ENCODE measurements at regions not wholly inside any gene's neighbourhood (a gene's known extent, or its start where the extent isn't known, plus 50 kb on each side); places are given as distances from the start of the nearest gene placed in this dataset.
"Not testable (repeated sequence)": the region's sequence is repeated elsewhere in the genome, so short reads cannot be mapped to it uniquely, and the experiment has no call there.

DNA sequence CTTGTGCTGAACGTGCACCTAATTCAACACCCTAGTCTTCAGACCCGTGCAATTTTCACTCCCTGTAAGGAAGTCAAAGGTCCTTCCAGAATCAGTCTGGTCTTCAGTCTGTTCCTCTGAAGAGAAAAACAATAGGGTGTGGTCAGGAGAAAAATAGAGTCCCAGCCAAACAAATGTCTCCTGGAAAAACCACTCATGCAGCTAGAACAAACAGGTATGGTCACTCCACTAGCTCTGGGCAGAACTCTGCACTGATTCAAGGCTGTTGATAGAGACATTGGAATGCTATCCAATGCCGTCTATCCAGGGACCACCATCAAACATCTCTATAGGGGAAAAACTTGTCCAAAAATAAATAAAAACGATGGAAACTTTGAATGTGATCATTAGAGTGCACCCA is 81.8 kb upstream of the MAP3K1 start:
- DNase-seq, result no peak
- no peak overlapping the region for H3K27ac ChIP-seq (ENCODE audit: low read length)
- 40% methylated on average over 2 of the region's 4 CpGs for WGBS (ENCODE audit: insufficient coverage)
- no peaks in the 10 kb centered on the region for H3K27me3 ChIP-seq (ENCODE audit: control insufficient read depth, insufficient read depth, low read length)
- H3K9me3 ChIP-seq (replicated peaks; ENCODE audit: control insufficient read depth, low read depth, low read length), result no peaks in the 10 kb centered on the region
- no peak overlapping the region for H3K4me3 ChIP-seq (ENCODE audit: low read length)
- H3K36me3 ChIP-seq (ENCODE audit: control insufficient read depth, insufficient read depth, low read length), result no peaks in the 10 kb centered on the region
- H3K4me1 ChIP-seq (ENCODE audit: control insufficient read depth, insufficient read depth, low read length), result peaks cover 24% of the 10 kb centered on the region

DNA sequence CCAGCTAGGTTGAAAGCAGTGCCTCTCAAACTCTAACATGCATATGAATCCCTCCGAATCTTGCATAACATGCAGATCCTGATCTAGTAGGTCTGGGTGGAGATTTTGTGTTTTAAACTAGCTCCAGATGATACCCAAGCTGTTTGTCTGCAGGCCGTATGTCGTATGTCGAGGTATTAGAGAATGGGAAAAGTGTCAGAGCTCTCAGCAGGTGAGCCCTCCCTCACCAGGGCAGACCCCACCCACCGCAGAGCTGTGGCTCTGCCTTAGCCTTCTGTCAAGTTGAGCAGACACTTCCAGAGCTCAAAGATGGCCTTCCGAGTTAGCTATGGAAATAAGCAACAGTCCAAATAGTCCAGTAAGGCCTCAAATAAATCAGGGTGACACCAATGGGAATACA is 83.2 kb upstream of the MAP3K1 start:
- Histone ChIP-seq H3K4me1 (ENCODE audit: control insufficient read depth, insufficient read depth, low read length) (peaks cover 24% of the 10 kb centered on the region), H3K36me3 (ENCODE audit: control insufficient read depth, insufficient read depth, low read length) (no peaks in the 10 kb centered on the region), H3K27me3 (ENCODE audit: control insufficient read depth, insufficient read depth, low read length) (no peaks in the 10 kb centered on the region), H3K27ac (ENCODE audit: low read length) (no peak overlapping the region), H3K9me3 (replicated peaks; ENCODE audit: control insufficient read depth, low read depth, low read length) (no peaks in the 10 kb centered on the region), H3K4me3 (ENCODE audit: low read length) (no peak overlapping the region)
- DNase-seq, result no peak
- WGBS (ENCODE audit: insufficient coverage), result 43% methylated on average over 3 of the region's 6 CpGs

DNA sequence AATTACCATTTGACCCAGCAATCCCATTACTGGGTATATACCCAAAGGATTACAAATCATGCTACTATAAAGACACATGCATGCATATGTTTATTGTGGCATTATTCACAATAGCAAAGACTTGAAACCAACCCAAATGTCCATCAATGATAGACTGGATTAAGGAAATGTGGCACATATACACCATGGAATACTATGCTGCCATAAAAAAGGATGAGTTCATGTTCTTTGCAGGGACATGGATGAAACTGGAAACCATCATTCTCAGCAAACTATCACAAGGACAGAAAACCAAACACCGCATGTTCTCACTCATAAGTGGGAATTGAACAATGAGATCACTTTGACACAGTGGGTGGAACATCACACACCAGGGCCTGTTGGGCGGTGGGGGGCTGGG is 83.9 kb upstream of the MAP3K1 start:
- WGBS (ENCODE audit: insufficient coverage), result no CpG with 5 or more reads among the region's 2 CpGs
- H3K4me3 ChIP-seq (ENCODE audit: low read length); H3K27me3 ChIP-seq (ENCODE audit: control insufficient read depth, insufficient read depth, low read length); H3K27ac ChIP-seq (ENCODE audit: low read length); H3K36me3 ChIP-seq (ENCODE audit: control insufficient read depth, insufficient read depth, low read length); DNase-seq; H3K9me3 ChIP-seq (replicated peaks; ENCODE audit: control insufficient read depth, low read depth, low read length): not testable (repeated sequence)
- H3K4me1 ChIP-seq (ENCODE audit: control insufficient read depth, insufficient read depth, low read length), result peaks cover 21% of the 10 kb centered on the region

DNA sequence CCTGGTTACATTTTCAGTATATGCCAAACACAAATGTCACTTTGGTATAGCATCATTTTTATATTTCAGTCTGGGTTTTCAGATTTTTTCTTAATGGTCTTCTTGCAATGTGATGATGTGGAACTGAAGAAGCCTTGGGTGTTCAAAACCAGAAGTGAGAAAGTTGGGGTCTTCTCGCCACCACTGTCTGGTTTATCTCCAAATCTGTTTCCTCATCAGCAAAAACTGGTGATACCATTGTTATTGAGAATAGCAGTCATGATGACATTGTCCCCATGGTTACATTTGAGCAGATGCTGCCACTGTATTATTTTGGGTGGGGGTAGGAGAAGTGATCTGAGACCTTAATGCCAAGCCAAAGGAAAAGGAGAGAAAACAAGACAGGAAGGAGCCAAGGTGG is 85.9 kb upstream of the MAP3K1 start:
- Histone ChIP-seq H3K27me3 (ENCODE audit: control insufficient read depth, insufficient read depth, low read length) (no peaks in the 10 kb centered on the region), H3K4me1 (ENCODE audit: control insufficient read depth, insufficient read depth, low read length) (peaks cover 9% of the 10 kb centered on the region), H3K9me3 (replicated peaks; ENCODE audit: control insufficient read depth, low read depth, low read length) (no peaks in the 10 kb centered on the region), H3K36me3 (ENCODE audit: control insufficient read depth, insufficient read depth, low read length) (no peaks in the 10 kb centered on the region), H3K27ac (ENCODE audit: low read length) (no peak overlapping the region), H3K4me3 (ENCODE audit: low read length) (no peak overlapping the region)
- no peak for DNase-seq
- no CpG with 5 or more reads among the region's 1 CpG for WGBS (ENCODE audit: insufficient coverage)

DNA sequence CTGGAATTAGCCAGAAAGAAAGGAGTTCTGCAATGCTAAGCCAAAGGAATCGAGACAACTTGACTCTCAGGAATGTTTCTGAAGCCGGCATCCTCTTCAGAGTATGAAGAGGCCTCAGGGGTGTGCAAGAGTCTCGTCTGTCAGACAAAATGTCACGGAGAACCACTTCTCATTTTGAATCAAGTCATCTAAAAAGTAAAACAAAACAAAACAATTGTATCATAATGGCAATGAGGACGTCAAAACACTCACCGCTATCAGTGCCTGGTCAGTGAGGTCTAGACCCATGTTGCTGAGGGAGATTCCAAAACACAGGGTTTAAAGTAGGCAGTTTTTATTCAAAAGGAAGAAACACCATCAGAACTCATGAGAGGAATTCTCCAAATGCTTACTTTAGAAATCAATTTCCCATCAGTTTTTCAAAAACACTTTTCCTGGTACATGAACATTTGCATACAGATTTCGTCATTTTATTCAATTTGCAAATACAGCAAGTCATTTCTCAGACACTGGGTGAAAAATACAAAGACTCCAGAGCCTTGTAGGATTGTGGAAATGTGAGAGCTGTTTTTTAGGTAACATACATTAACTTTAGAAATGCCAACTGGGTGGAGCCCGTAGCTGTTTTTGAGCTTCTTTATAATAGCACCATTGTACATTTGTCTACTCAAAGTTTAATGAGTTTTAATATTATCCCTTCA is 89.5 kb upstream of the MAP3K1 start:
- Histone ChIP-seq H3K4me1 (ENCODE audit: control insufficient read depth, insufficient read depth, low read length) (no peaks in the 10 kb centered on the region), H3K4me3 (ENCODE audit: low read length) (no peak overlapping the region), H3K27ac (ENCODE audit: low read length) (no peak overlapping the region), H3K27me3 (ENCODE audit: control insufficient read depth, insufficient read depth, low read length) (no peaks in the 10 kb centered on the region), H3K36me3 (ENCODE audit: control insufficient read depth, insufficient read depth, low read length) (no peaks in the 10 kb centered on the region), H3K9me3 (replicated peaks; ENCODE audit: control insufficient read depth, low read depth, low read length) (no peaks in the 10 kb centered on the region)
- peak; percentile 20 for DNase-seq
- no CpG with 5 or more reads among the region's 8 CpGs for WGBS (ENCODE audit: insufficient coverage)

DNA sequence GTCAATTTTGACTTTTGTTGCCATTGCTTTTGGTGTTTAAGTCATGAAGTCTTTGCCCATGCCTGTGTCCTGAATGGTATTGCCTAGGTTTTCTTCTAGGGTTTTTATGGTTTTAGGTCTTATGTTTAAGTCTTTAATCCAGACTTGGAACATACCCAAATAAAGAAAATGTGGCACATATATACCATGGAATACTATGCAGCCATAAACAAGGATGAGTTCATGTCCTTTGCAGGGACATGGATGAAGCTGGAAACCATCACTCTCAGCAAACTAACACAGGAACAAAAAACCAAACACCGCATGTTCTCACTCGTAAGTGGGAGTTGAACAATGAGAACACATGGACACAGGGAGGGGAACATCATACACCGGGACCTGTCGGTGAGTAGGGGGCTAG is 90.5 kb upstream of the MAP3K1 start:
- not testable (repeated sequence) for H3K9me3 ChIP-seq (replicated peaks; ENCODE audit: control insufficient read depth, low read depth, low read length); H3K4me1 ChIP-seq (ENCODE audit: control insufficient read depth, insufficient read depth, low read length); H3K27ac ChIP-seq (ENCODE audit: low read length); H3K27me3 ChIP-seq (ENCODE audit: control insufficient read depth, insufficient read depth, low read length); DNase-seq; H3K36me3 ChIP-seq (ENCODE audit: control insufficient read depth, insufficient read depth, low read length); H3K4me3 ChIP-seq (ENCODE audit: low read length)
- no CpG with 5 or more reads among the region's 4 CpGs for WGBS (ENCODE audit: insufficient coverage)

DNA sequence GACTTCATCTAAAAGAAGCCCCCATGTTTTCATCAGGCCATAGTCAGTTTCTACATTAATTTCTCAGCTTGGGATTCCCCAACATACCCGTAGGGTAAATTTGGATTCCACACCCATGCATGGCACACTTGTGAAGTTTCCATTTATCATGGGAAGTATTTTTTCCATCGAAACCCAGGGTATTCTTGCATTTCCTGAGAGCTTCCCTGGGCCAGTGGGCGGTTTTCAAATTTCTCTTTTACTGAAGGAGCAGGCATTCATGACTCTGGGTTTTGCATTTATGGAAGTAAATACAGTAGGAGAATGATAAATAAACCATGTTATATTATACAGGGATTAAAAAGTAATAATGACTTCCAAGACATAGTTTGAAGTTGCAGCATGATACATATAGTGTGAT is 93.0 kb upstream of the MAP3K1 start:
- Histone ChIP-seq H3K27ac (ENCODE audit: low read length) (no peak overlapping the region), H3K4me1 (ENCODE audit: control insufficient read depth, insufficient read depth, low read length) (peaks cover 4% of the 10 kb centered on the region), H3K36me3 (ENCODE audit: control insufficient read depth, insufficient read depth, low read length) (no peaks in the 10 kb centered on the region), H3K9me3 (replicated peaks; ENCODE audit: control insufficient read depth, low read depth, low read length) (no peaks in the 10 kb centered on the region), H3K27me3 (ENCODE audit: control insufficient read depth, insufficient read depth, low read length) (peaks cover 2% of the 10 kb centered on the region), H3K4me3 (ENCODE audit: low read length) (no peak overlapping the region)
- no CpG with 5 or more reads among the region's 3 CpGs for WGBS (ENCODE audit: insufficient coverage)
- no peak for DNase-seq

DNA sequence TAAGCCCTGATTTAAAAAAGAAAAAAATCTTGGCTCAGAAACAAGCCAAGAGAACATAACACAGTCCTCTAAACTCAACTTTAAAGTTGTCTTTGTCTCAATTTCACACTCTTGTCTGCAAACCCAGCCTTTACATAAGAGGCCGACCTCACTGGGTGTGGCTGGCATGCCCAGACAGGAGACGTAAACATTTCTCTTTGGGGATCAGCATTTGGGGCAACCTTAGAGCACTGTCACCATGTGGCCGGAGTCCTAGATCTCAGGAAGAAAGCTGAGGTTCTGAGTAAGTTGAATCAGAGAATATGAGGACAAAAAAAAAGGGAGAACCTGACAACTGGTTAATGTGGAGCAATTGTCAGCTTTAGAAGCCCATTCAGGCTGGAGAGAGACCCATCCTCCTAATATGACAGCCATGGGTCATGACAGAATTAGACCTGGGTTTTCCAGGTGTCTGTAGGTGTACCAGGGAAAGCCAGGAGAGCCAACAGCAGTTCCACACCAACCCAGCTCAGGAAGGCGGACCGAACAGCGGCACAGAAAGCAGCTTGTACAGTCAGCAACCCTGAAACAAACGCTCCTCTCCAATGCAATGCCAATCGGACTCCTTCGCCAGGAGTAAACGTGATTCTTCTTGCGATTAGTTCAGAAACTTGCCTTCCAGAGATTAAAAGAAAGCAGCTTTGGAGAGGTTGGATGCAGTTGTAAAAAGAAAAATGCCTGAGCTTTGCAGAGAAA is 97.9 kb upstream of the MAP3K1 start:
- Histone ChIP-seq H3K4me3 (ENCODE audit: low read length) (no peak overlapping the region), H3K27ac (ENCODE audit: low read length) (no peak overlapping the region), H3K36me3 (ENCODE audit: control insufficient read depth, insufficient read depth, low read length) (no peaks in the 10 kb centered on the region), H3K27me3 (ENCODE audit: control insufficient read depth, insufficient read depth, low read length) (peaks cover 2% of the 10 kb centered on the region), H3K4me1 (ENCODE audit: control insufficient read depth, insufficient read depth, low read length) (peaks cover 6% of the 10 kb centered on the region), H3K9me3 (replicated peaks; ENCODE audit: control insufficient read depth, low read depth, low read length) (no peaks in the 10 kb centered on the region)
- DNase-seq, result peak; percentile 8
- 82% methylated on average over 8 of the region's 11 CpGs for WGBS (ENCODE audit: insufficient coverage)

DNA sequence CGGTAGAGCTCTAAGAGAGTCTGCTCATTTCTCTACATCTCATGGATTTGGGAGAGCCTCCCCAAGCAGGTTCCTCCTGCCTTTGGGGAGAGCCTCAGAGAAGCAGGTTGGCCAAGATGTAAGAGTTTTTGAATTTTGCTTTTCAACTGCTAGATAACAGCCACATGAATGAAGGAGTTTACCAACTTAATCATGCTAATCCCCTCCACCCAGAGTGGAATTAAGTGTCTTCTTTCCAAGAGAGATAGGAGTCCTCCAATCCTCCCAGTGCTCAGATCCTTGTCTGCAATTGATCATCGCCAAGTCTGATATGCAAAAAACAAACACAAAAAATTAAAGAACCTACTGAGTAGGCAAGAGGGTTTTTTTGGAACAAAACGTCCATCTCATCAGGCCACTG is 99.4 kb upstream of the MAP3K1 start:
- Histone ChIP-seq H3K27me3 (ENCODE audit: control insufficient read depth, insufficient read depth, low read length) (peaks cover 2% of the 10 kb centered on the region), H3K4me1 (ENCODE audit: control insufficient read depth, insufficient read depth, low read length) (peaks cover 6% of the 10 kb centered on the region), H3K9me3 (replicated peaks; ENCODE audit: control insufficient read depth, low read depth, low read length) (no peaks in the 10 kb centered on the region), H3K36me3 (ENCODE audit: control insufficient read depth, insufficient read depth, low read length) (no peaks in the 10 kb centered on the region), H3K27ac (ENCODE audit: low read length) (no peak overlapping the region), H3K4me3 (ENCODE audit: low read length) (no peak overlapping the region)
- DNase-seq, result no peak
- WGBS (ENCODE audit: insufficient coverage), result 100% methylated on average over 1 of the region's 3 CpGs

DNA sequence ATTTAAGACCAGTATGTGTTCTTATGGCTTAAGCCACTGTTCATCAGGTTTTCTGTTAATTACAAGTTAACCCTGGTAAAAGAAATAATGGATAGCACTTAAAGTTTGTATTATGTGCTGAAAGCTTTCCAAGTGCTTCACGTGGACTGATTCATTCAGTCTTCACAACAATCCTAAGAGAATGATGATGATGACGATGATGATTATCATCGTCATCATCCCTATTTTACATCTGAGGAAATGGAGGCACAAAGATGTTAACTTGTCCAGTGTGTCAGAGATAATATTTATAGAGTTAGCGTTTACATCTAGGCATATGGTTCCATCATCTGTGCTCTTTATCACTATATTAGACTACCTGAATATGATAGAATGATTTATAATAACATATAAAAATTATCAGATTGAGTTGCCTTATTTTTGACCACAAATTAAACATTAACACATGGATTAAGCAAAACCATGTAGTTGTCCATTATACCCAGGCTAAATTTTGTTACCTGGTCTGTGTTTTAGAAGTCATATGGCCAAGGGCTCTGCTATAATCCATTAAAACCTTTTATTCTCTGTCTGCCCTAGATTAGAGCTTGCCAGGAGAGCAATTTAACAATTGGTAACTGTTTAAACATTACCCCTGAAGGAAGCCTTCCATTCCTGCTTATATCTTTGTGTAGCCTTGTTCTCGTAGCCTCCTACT is 102.3 kb upstream of the MAP3K1 start:
- H3K4me1 ChIP-seq (ENCODE audit: control insufficient read depth, insufficient read depth, low read length), result peaks cover 6% of the 10 kb centered on the region
- H3K27ac ChIP-seq (ENCODE audit: low read length), result no peak overlapping the region
- peaks cover 4% of the 10 kb centered on the region for H3K9me3 ChIP-seq (replicated peaks; ENCODE audit: control insufficient read depth, low read depth, low read length)
- WGBS (ENCODE audit: insufficient coverage), result no CpG with 5 or more reads among the region's 5 CpGs
- no peak for DNase-seq
- no peak overlapping the region for H3K4me3 ChIP-seq (ENCODE audit: low read length)
- no peaks in the 10 kb centered on the region for H3K36me3 ChIP-seq (ENCODE audit: control insufficient read depth, insufficient read depth, low read length)
- peaks cover 2% of the 10 kb centered on the region for H3K27me3 ChIP-seq (ENCODE audit: control insufficient read depth, insufficient read depth, low read length)

Measured in muscle of leg (tissue), 3 donors.